ENCODE measurements at regions not wholly inside any gene's neighbourhood (a gene's known extent, or its start where the extent isn't known, plus 50 kb on each side); places are given as distances from the start of the nearest gene placed in this dataset.

- ChIA-PET CTCF (interaction anchor here (1.1 kb wide), 1 partner anchor 93 kb away, joined by 3 read pairs; no protein-coding TSS in a partner anchor), POLR2A (no interaction called here)
- FAIRE-seq = no peak
- dilution Hi-C loops (cut with MboI; ENCODE audit: extremely low pct_ligation_motif_present, low sequenced_read_pairs) = no loop called here
- Histone ChIP-seq H2AFZ (ENCODE audit: low read depth, low read length) (no peak overlapping the region), H3K36me3 (ENCODE audit: control insufficient read depth in 2 of 2, extremely low read depth in 1 of 2, insufficient read depth in 2 of 2, low read length in 2 of 2) (no peaks in the 10 kb centered on the region), H3K9me3 (replicated peaks; ENCODE audit: control insufficient read depth, insufficient read depth, low read length) (no peaks in the 10 kb centered on the region), H3K4me2 (ENCODE audit: insufficient read depth, low read length) (no peak overlapping the region), H3K9ac (replicated peaks; ENCODE audit: extremely low read depth, insufficient read depth, low read length) (no peak overlapping the region), H3K27me3 (ENCODE audit: control insufficient read depth in 2 of 2, insufficient read depth in 2 of 2, low read length in 2 of 2) (no peaks in the 10 kb centered on the region), H3K4me1 (ENCODE audit: control insufficient read depth, extremely low read depth, insufficient read depth, low read length) (no peaks in the 10 kb centered on the region), H3K27ac (ENCODE audit: insufficient read depth, low read depth, low read length) (no peak overlapping the region), H3K79me2 (ENCODE audit: control insufficient read depth, insufficient read depth, low read length) (no peaks in the 10 kb centered on the region), H4K20me1 (replicated peaks; ENCODE audit: control insufficient read depth, extremely low read depth, insufficient read depth, low read length) (no peaks in the 10 kb centered on the region), H3K9me1 (replicated peaks; ENCODE audit: control insufficient read depth, extremely low read depth, insufficient read depth, low read length) (no peaks in the 10 kb centered on the region), H3K4me3 (replicated peaks in 1 of 3; ENCODE audit: insufficient read depth in 1 of 3, low read depth in 1 of 3, low read length in 3 of 3) (no peak overlapping the region)
- no TSS peak for BruUV-seq (replicated peaks)
- TF ChIP-seq EZH2 (IDR thresholded peaks at IDR 0.05; ENCODE audit: borderline replicate concordance, low read depth, low read length, severe bottlenecking) (no peak), GATA2 (IDR thresholded peaks at IDR 0.05; ENCODE audit: insufficient read depth, insufficient read length, low read depth, low read length) (no peak), JUN (IDR thresholded peaks at IDR 0.05; ENCODE audit: borderline replicate concordance, insufficient read depth, insufficient read length, low read depth) (no peak), FOS (IDR thresholded peaks at IDR 0.05; ENCODE audit: borderline replicate concordance, insufficient read depth, low read length) (no peak), CTCF (IDR thresholded peaks at IDR 0.05; ENCODE audit: extremely low read depth in 1 of 2, insufficient read depth in 1 of 2, low read depth in 1 of 2, low read length in 2 of 2) (no peak), POLR2AphosphoS5 (IDR thresholded peaks at IDR 0.05; ENCODE audit: insufficient read depth, low read depth, low read length) (no peak), POLR2A (IDR thresholded peaks at IDR 0.05; ENCODE audit: low read depth, low read length) (no peak)
- intact Hi-C loops (cut with micrococcal nuclease) = no loop called here
- DNase-seq (ENCODE audit: low read depth, low spot score) = no peak
These were observed 476.7 kb upstream of the ETAA1 start for GRCh38 chr2:66920415-66920814.

Data from endothelial cell of umbilical vein (primary cell).